ENCODE measurements at regions not wholly inside any gene's neighbourhood (a gene's known extent, or its start where the extent isn't known, plus 50 kb on each side); places are given as distances from the start of the nearest gene placed in this dataset.

- DNase-seq: no peak
These were observed 259.3 kb downstream of the DCDC2C start for GRCh38 chr2:3962719-3963118.

GRCh38 chr2:3965211-3965610 is 261.8 kb downstream of the DCDC2C start:
- DNase-seq: no peak

- DNase-seq: no peak
These were observed 262.6 kb downstream of the DCDC2C start for GRCh38 chr2:3965953-3966352.

GRCh38 chr2:3966470-3966869 is 263.1 kb downstream of the DCDC2C start:
- DNase-seq: no peak

DNA sequence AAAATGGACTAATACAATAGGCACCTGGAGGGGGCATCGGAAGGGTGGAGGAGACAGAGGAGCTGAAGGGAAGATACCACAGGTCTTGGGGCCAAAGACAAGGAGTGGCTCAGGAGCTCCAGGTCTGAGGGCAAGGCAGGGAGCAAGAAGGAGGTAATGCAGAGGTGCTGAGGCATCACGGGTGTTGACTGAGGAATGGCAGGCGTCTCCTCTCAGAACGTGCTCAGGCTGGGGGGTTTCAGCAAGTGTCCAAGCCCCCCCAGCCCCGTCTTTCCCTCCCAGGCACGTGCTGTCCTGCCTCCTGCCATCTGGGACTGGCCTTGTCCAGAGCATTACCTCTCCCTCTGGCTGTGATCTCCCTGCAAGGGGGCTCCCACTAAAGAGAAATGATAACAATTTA is 265.4 kb downstream of the DCDC2C start:
- no peak for DNase-seq

GRCh38 chr2:3970791-3971651 is 267.6 kb downstream of the DCDC2C start:
- DNase-seq: no peak

- no peak for DNase-seq
These were observed 268.3 kb downstream of the DCDC2C start for GRCh38 chr2:3971652-3972192.

- DNase-seq: no peak
These were observed 269.0 kb downstream of the DCDC2C start for GRCh38 chr2:3972377-3972776.

GRCh38 chr2:3974765-3975164 is 271.4 kb downstream of the DCDC2C start:
- DNase-seq: no peak

GRCh38 chr2:3981446-3981987 is 278.1 kb downstream of the DCDC2C start:
- DNase-seq: no peak

DNA sequence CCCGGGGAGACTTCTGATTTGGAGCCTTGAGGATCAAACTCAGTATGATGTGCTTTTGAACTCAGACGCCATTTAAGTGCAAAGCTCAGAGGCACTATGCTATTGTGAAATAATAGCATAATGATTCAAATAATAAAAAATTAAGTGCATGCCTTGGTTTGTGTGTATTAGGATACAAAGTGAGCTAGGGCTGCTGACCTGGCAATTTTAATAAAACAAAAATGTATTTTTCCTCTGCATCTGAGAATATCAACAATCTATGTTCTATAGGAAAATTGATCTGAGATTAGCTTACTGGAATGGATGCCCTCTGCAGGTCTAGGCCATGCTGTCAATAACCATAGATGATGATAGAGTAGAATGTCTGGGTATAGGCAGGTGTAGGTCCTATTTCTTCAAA is 278.8 kb downstream of the DCDC2C start:
- no peak for DNase-seq

DNA sequence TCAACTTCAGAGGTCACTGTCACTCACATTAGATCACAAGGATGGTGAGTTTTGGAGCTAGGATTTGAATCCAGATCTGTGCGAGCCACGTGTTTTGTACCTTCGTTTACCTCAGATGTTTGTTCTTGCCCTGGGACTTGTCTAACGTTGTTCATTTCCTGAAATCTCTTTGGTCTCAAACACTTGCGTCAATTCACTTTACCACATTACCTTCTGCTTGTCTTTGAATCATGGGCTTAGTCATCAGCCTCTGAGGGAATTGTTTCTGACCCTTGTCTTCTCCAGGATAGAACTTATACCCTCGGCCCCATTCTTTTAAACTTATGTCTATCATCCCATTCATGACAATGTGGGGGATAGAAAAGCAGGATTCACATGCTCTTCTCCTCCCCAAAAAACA is 282.7 kb downstream of the DCDC2C start:
- no peak for DNase-seq

DNA sequence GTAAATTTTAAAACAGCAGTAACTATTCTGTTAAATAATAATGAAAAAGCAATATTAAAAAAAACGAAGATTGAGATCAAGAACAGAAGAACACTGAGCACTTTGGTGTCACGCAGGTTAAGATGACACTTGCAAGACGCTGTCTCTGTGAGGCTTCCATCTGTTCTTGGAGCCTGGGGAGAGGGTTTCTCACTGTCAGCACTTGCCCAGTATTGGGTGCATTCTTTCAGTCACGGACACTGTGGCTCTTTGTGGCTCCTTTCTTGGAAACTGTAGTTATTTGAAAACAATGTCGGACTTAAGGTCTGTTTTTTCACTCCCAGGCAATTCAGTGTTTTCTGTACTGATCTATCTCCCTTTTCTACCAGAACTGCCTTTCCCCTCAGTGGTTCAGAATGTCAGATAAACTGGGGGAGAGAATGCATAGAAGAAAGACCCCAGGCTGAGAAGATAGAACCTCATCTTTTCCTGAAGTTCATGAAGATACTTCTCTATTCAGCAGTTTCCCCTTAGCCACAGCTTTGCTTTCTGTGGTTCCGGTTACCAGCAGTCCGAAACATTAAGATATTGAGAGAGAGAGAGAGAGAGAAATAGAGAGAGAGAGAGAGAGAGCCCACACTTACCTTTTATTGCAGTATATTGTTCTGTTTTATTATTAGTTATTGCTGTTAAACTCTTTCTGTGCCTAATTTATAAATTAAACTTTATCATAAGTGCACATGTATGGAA is 283.3 kb downstream of the DCDC2C start:
- DNase-seq: no peak

DNA sequence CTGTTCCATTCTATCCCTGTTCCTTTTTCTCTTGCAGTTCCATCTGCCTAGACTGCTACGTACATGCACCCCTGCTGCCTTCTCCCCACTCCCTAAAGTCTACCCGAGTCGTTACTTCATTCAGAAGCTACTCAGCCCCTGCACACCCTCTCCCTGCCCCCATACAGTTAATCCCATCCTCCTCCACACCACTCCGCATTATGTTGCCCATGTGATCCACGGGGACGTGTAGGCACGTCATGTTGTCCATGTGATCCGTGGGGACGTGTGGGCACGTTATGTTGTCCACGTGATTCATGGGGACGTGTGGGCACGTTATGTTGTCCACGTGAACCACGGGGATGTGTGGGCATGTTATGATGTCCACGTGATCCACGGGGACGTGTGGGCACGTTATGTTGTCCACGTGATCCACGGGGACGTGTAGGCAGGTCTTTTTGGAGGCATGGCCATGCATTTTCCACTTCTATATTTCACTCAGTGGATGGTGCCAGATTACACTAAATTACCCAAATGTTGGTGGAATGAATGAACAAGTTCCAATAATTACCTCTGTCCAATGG is 299.5 kb downstream of the DCDC2C start:
- no peak for DNase-seq

GRCh38 chr2:4012197-4012596 is 308.8 kb downstream of the DCDC2C start:
- no peak for DNase-seq

- no peak for DNase-seq
These were observed 315.2 kb downstream of the DCDC2C start for GRCh38 chr2:4018535-4018934.

- DNase-seq: no peak
These were observed 316.8 kb downstream of the DCDC2C start for GRCh38 chr2:4020153-4020552.

DNA sequence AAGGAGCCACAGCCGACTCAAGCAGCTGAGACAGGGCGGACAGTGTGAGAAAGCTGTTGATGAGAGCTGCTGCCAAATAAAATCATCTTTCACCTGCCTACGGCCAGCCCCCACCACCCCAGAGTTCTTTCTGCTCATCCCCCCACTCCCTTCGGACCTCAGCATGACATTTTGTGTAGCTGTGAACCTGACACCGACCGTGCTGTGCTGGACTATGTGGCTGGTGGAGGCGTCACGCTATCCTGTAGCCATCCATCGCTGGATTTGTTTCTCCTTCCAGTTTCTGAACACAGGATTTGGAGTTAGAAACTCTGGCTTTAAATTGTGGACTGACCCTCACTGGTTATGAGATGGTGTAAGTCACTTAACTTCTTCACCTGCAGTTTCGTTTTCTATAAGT is 317.3 kb downstream of the DCDC2C start:
- no peak for DNase-seq

DNA sequence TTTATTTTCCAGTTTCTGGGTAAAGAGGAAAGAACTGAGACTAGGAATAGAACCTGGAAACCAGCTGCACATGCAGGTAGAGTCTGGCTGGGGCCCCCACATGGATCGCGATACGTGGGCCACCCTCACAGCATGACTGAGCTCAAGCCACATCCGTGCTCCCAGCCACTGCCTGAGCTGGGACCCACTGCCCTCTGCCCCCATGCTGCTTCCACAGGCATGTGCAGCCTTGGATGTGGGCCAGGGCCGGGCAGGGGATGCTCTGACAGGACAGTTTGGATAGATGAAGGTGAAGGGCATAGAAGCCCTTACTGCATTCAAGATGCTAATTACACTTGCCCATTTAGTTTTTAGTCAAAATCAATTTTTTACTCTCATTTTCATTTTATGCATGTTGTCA is 321.2 kb downstream of the DCDC2C start:
- DNase-seq: no peak

- DNase-seq: no peak
These were observed 325.7 kb downstream of the DCDC2C start for GRCh38 chr2:4029081-4029480.

DNA sequence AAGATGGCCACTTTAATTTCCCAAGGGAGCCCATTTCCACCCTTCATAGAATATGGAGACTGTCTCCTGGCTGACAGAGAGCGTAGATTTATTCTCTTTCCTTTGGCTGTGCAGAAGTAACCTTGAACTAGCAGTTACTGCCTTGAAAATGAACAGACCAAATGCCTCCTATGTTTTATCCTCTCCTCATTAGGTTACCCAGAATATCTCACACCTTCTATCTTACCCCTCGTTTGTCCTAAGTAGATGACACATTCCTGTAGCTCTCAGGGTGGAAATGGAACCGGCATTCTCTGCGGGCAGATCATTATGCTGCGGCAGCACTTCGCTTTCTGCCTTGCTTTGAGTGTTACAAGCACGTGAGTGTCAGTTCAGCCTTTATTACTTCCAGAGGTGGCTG is 336.5 kb downstream of the DCDC2C start:
- no peak for DNase-seq

DNA sequence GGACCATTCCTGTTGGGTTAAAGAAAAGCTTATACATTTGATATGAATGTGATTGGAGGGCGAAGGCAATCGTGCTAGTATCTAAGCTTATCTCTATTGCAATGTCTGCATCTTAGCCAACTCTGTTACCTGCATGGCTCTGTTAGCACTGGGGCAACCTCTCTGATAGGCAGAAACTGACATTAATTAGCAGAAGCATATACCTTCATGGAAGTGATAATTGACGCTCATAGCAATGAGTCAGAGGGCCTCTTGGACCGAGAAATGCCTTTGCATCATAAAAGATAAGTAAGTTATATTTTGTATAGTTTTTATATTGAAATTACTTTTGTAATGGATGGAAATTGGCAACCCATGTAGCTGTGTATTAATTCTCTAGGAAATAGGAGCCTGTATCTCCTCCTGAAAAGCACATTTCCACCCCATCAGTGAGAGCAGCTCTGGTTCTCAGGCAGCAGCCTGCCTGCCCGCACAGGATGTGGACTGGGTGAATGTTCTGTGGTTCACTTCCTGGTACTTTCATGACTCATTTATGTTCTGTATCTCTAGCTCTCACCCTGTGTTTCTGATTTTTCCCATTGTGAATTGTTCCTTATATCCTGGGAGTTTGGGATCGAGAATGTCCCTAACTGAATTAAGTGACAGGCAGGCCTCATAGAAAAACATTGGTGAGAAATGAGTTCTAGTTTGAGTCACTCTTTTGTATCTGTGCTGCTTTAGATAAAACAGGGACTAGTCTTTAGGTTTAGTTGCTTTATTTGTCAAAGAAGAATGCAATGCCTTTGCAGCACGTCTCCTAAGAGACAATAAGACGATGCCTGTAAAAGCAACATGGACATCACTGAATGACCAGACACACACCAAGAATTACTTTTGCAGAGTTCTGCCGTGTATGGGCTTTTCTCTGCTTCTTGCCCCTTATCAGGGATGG is 344.9 kb downstream of the DCDC2C start:
- peak; percentile 6 for DNase-seq
